CD14-positive monocyte (primary cell): ENCODE measurements at regions not wholly inside any gene's neighbourhood (a gene's known extent, or its start where the extent isn't known, plus 50 kb on each side); places are given as distances from the start of the nearest gene placed in this dataset.

ENCODE experiments used
- DNase-seq, 3 donors: peaks; one replicate each; pipeline ENCODE4 v3.0.0-alpha.2; 2011 to 2022
- H2AFZ ChIP-seq: 2 replicates; pipeline ENCODE4 v1.6.0; 2012; ENCODE audit warnings: mild to moderate bottlenecking, low read depth, low read length, inconsistent platforms; ENCODE audit not compliant: insufficient read depth, poor library complexity, severe bottlenecking
- H3K27ac ChIP-seq, 2 donors: 1 replicate in 1 of 2; 2 replicates in 1 of 2; pipeline ENCODE4 v1.5.1; 2012 to 2013; ENCODE audit warnings: low read length in 2 of 2, control low read depth in 1 of 2, inconsistent platforms in 1 of 2, low read depth in 1 of 2, mild to moderate bottlenecking in 1 of 2
- H3K27me3 ChIP-seq, 2 donors: one replicate each; pipeline versions ENCODE4 v1.6.0 to v1.6.1; 2011 to 2013; ENCODE audit warnings: low read length in 2 of 2; ENCODE audit not compliant: control insufficient read depth in 2 of 2, insufficient read depth in 2 of 2
- H3K36me3 ChIP-seq, 2 donors: replicated peaks in 1 of 2; 1 replicate in 1 of 2; 2 replicates in 1 of 2; pipeline versions ENCODE4 v1.5.1 to v1.6.1; 2012 to 2013; ENCODE audit warnings: low read length in 2 of 2, control low read depth in 1 of 2, inconsistent platforms in 1 of 2, mild to moderate bottlenecking in 1 of 2; ENCODE audit not compliant: insufficient read depth in 2 of 2, control insufficient read depth in 1 of 2
- H3K4me1 ChIP-seq, 2 donors: 1 replicate in 1 of 2; 2 replicates in 1 of 2; pipeline versions ENCODE4 v1.5.1 to v1.6.1; 2012 to 2013; ENCODE audit warnings: low read length in 2 of 2, control low read depth in 1 of 2, inconsistent platforms in 1 of 2, mild to moderate bottlenecking in 1 of 2, moderate library complexity in 1 of 2; ENCODE audit not compliant: insufficient read depth in 2 of 2, control insufficient read depth in 1 of 2
- H3K4me2 ChIP-seq: replicated peaks from 2 replicates; pipeline ENCODE3; 2012; ENCODE audit warnings: low read length, moderate library complexity, mild to moderate bottlenecking; ENCODE audit not compliant: poor library complexity, severe bottlenecking; ENCODE audit errors: extremely low read depth
- H3K4me3 ChIP-seq, 3 experiments: fragments of 200-600 bp in 1 of 3; sonication (generic) in 1 of 3; replicated peaks in 1 of 3; 1 replicate in 2 of 3; 2 replicates in 1 of 3; pipeline ENCODE4 v1.5.1; 2011 to 2013; ENCODE audit warnings: low read length in 3 of 3, mild to moderate bottlenecking in 3 of 3, control low read depth in 2 of 3, low read depth in 2 of 3, inconsistent platforms in 1 of 3, moderate library complexity in 1 of 3
- H3K79me2 ChIP-seq: 2 replicates; pipeline ENCODE4 v1.6.0; 2012; ENCODE audit warnings: mild to moderate bottlenecking, control low read depth, inconsistent platforms, low read length, moderate library complexity; ENCODE audit not compliant: insufficient read depth
- H3K9ac ChIP-seq: 2 replicates; pipeline ENCODE4 v1.6.0; 2017; ENCODE audit warnings: low read length, mild to moderate bottlenecking; ENCODE audit not compliant: insufficient read depth, poor library complexity, severe bottlenecking
- H3K9me3 ChIP-seq, 2 donors: replicated peaks in 1 of 2; 1 replicate in 1 of 2; 2 replicates in 1 of 2; pipeline versions ENCODE4 v1.5.1 to v1.6.1; 2012 to 2013; ENCODE audit warnings: low read length in 2 of 2, control low read depth in 1 of 2; ENCODE audit not compliant: control insufficient read depth in 1 of 2, insufficient read depth in 1 of 2
- H4K20me1 ChIP-seq: 2 replicates; pipeline ENCODE4 v1.6.0; 2012; ENCODE audit warnings: mild to moderate bottlenecking, low read length, control low read depth, moderate library complexity; ENCODE audit not compliant: insufficient read depth
- H3K27ac Mint-ChIP-seq, 7 donors: one replicate each; pipeline ENCODE4 v1.8.0; 2020; ENCODE audit warnings: mild to moderate bottlenecking in 7 of 7, mixed read lengths in 7 of 7, moderate library complexity in 6 of 7, inconsistent platforms in 2 of 7
- H3K27me3 Mint-ChIP-seq, 3 donors: one replicate each; pipeline ENCODE4 v1.8.0; 2021 to 2022; ENCODE audit warnings: low read depth in 3 of 3, mild to moderate bottlenecking in 3 of 3, mixed read lengths in 3 of 3, moderate library complexity in 3 of 3, inconsistent platforms in 1 of 3
- H3K36me3 Mint-ChIP-seq, 2 donors: one replicate each; pipeline ENCODE4 v1.8.0; 2020; ENCODE audit warnings: mixed read lengths in 2 of 2, inconsistent platforms in 1 of 2, mild to moderate bottlenecking in 1 of 2
- H3K4me1 Mint-ChIP-seq: one replicate; pipeline ENCODE4 v1.8.0; 2020; ENCODE audit warnings: mild to moderate bottlenecking, mixed read lengths
- H3K4me3 Mint-ChIP-seq, 2 donors: one replicate each; pipeline ENCODE4 v1.8.0; 2020; ENCODE audit warnings: mild to moderate bottlenecking in 2 of 2, mixed read lengths in 2 of 2, moderate library complexity in 1 of 2
- H3K9me3 Mint-ChIP-seq, 7 donors: one replicate each; pipeline ENCODE4 v1.8.0; 2020 to 2022; ENCODE audit warnings: mixed read lengths in 7 of 7, mild to moderate bottlenecking in 6 of 7, moderate library complexity in 6 of 7, inconsistent platforms in 2 of 7
- CTCF ChIP-seq: fragments of 200-600 bp; IDR thresholded peaks from one replicate; pipeline ENCODE4 v1.8.0; 2022; ENCODE audit warnings: antibody characterized with exemption, mild to moderate bottlenecking
- WGBS: methylation state at CpG from one replicate; pipeline ENCODE4 v1.1.5; 2013; ENCODE audit warnings: missing lambda C conversion rate; ENCODE audit not compliant: insufficient coverage; 5-methylcytosine and 5-hydroxymethylcytosine counted together
- intact Hi-C, 2 donors: fragments of 100-400 bp; cut with micrococcal nuclease; formaldehyde crosslinking; loops; one replicate each; pipeline versions ENCODE4 v1.15.0 to v1.15.1; 2023

- H2AFZ ChIP-seq = no peak overlapping the region
- no peaks in the 10 kb centered on the region for H3K27me3 ChIP-seq
- H3K36me3 ChIP-seq = no peaks in the 10 kb centered on the region
- intact Hi-C loops = no loop called here
- no peak overlapping the region for H3K27ac ChIP-seq
- Mint-ChIP-seq H3K27ac (no peak overlapping the region), H3K4me3 (no peak overlapping the region), H3K36me3 (no peaks in the 10 kb centered on the region), H3K4me1 (no peaks in the 10 kb centered on the region), H3K9me3 (peaks cover 0 to 9% (median 0%) of the 10 kb centered on the region in 7 donors), H3K27me3 (peaks cover 0 to 1% (median 0%) of the 10 kb centered on the region in 3 donors)
- H3K9ac ChIP-seq = no peak overlapping the region
- H3K79me2 ChIP-seq = no peaks in the 10 kb centered on the region
- no CpG with 5 or more reads among the region's 2 CpGs for WGBS
- H4K20me1 ChIP-seq = no peaks in the 10 kb centered on the region
- no peaks in the 10 kb centered on the region for H3K4me1 ChIP-seq
- TF ChIP-seq CTCF = no peak
- H3K9me3 ChIP-seq = no peaks in the 10 kb centered on the region
- no peak overlapping the region for H3K4me2 ChIP-seq
- no peak overlapping the region for H3K4me3 ChIP-seq
- no peak for DNase-seq
These were observed 653.3 kb upstream of the FOXG1 start for GRCh38 chr14:28113311-28113710.

GRCh38 chr14:28116716-28117115, 649.9 kb upstream of the FOXG1 start:
- peaks cover 0 to 4% (median 0%) of the 10 kb centered on the region in 7 donors for H3K9me3 Mint-ChIP-seq
- no peak overlapping the region for H3K9ac ChIP-seq
- no peak overlapping the region for H3K4me3 Mint-ChIP-seq
- no peaks in the 10 kb centered on the region for H3K9me3 ChIP-seq
- H3K79me2 ChIP-seq = no peaks in the 10 kb centered on the region
- no peaks in the 10 kb centered on the region for H3K27me3 ChIP-seq
- H3K4me1 ChIP-seq = no peaks in the 10 kb centered on the region
- H3K36me3 ChIP-seq = no peaks in the 10 kb centered on the region
- H4K20me1 ChIP-seq = no peaks in the 10 kb centered on the region
- no peaks in the 10 kb centered on the region for H3K27me3 Mint-ChIP-seq
- no peak for TF ChIP-seq CTCF
- no peak overlapping the region for H3K4me3 ChIP-seq
- no peak overlapping the region for H3K4me2 ChIP-seq
- H3K4me1 Mint-ChIP-seq = no peaks in the 10 kb centered on the region
- H3K27ac Mint-ChIP-seq = no peak overlapping the region
- H2AFZ ChIP-seq = no peak overlapping the region
- no peak for DNase-seq
- H3K36me3 Mint-ChIP-seq = no peaks in the 10 kb centered on the region
- H3K27ac ChIP-seq = no peak overlapping the region
- intact Hi-C loops = no loop called here
